ENCODE measurements at regions not wholly inside any gene's neighbourhood (a gene's known extent, or its start where the extent isn't known, plus 50 kb on each side); places are given as distances from the start of the nearest gene placed in this dataset.

DNA sequence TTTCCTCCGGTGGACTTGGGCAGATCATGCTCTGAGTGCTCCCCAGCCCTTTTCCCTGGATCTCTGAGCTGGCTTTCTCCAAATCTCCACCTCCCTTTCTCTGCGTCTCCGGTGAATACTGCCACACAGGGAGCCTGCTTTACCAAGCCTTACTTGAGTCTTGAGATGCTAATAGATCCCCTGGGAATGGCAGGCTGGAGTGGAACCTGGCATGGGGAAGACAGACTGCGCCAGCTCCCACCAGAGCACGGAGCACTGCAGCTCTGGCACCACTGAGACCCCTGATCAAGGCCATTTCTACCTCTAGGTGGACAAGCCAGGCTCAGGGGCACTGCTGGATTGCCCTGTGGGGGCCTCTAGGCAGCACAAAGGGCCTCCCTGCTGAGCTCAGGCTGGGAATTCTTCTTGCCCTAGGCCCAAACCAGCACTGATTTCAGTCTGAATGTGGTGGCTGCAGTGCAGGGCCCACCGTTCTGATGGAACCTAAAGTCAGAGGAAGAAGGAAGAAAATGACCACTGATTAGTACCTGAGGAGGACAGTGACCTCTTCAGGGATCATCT is 74.3 kb upstream of the CRHR1 start:
- TF ChIP-seq EP300 (IDR thresholded peaks at IDR 0.05; ENCODE audit: borderline replicate concordance) (no peak), TAF1 (IDR thresholded peaks at IDR 0.05; ENCODE audit: low read depth) (no peak), EGR1 (IDR thresholded peaks at IDR 0.05) (no peak), TEAD4 (IDR thresholded peaks at IDR 0.05) (no peak)

DNA sequence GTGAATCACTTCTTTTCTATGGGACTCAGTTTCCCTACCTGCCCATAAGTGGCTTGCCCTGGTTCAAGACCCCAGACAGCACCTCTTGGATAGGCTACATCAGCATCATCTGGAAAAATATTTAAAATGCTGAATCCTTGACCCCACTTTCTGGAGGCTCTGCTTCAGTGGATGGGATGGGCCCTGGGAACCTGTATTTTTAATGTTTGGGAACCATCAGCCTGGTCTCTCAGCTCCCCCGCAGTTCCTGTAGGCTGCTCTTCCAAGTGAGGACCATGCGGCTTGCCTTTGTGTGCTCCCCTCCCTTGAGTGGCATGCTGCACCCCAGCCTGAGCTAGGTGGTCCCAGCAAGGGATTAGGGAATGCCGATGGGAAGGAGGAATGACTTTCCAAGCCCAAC is 68.3 kb upstream of the CRHR1 start:
- TF ChIP-seq FOXM1 (IDR thresholded peaks at IDR 0.05; ENCODE audit: borderline replicate concordance, low read depth) (no peak), CREB1 (IDR thresholded peaks at IDR 0.05; ENCODE audit: low read depth) (no peak), EP300 (IDR thresholded peaks at IDR 0.05; ENCODE audit: borderline replicate concordance) (no peak), NFIC (IDR thresholded peaks at IDR 0.05) (no peak), TCF12 (IDR thresholded peaks at IDR 0.05; ENCODE audit: low read depth) (no peak), EGR1 (IDR thresholded peaks at IDR 0.05) (no peak), YY1 (IDR thresholded peaks at IDR 0.05; ENCODE audit: low read depth) (no peak), RAD21 (IDR thresholded peaks at IDR 0.05; ENCODE audit: low read depth) (no peak), TEAD4 (IDR thresholded peaks at IDR 0.05) (no peak), TAF1 (IDR thresholded peaks at IDR 0.05; ENCODE audit: low read depth) (no peak), CEBPB (IDR thresholded peaks at IDR 0.05) (no peak), ZBTB7A (IDR thresholded peaks at IDR 0.05; ENCODE audit: low read depth) (no peak)
- TF ChIP-seq, protein P1, sequence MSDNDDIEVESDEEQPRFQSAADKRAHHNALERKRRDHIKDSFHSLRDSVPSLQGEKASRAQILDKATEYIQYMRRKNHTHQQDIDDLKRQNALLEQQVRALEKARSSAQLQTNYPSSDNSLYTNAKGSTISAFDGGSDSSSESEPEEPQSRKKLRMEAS (IDR thresholded peaks at IDR 0.05): no peak
- TF ChIP-seq, protein P2, sequence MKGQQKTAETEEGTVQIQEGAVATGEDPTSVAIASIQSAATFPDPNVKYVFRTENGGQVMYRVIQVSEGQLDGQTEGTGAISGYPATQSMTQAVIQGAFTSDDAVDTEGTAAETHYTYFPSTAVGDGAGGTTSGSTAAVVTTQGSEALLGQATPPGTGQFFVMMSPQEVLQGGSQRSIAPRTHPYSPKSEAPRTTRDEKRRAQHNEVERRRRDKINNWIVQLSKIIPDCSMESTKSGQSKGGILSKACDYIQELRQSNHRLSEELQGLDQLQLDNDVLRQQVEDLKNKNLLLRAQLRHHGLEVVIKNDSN (IDR thresholded peaks at IDR 0.05): no peak
- TF ChIP-seq, protein P3, sequence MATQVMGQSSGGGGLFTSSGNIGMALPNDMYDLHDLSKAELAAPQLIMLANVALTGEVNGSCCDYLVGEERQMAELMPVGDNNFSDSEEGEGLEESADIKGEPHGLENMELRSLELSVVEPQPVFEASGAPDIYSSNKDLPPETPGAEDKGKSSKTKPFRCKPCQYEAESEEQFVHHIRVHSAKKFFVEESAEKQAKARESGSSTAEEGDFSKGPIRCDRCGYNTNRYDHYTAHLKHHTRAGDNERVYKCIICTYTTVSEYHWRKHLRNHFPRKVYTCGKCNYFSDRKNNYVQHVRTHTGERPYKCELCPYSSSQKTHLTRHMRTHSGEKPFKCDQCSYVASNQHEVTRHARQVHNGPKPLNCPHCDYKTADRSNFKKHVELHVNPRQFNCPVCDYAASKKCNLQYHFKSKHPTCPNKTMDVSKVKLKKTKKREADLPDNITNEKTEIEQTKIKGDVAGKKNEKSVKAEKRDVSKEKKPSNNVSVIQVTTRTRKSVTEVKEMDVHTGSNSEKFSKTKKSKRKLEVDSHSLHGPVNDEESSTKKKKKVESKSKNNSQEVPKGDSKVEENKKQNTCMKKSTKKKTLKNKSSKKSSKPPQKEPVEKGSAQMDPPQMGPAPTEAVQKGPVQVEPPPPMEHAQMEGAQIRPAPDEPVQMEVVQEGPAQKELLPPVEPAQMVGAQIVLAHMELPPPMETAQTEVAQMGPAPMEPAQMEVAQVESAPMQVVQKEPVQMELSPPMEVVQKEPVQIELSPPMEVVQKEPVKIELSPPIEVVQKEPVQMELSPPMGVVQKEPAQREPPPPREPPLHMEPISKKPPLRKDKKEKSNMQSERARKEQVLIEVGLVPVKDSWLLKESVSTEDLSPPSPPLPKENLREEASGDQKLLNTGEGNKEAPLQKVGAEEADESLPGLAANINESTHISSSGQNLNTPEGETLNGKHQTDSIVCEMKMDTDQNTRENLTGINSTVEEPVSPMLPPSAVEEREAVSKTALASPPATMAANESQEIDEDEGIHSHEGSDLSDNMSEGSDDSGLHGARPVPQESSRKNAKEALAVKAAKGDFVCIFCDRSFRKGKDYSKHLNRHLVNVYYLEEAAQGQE (IDR thresholded peaks at IDR 0.05; ENCODE audit: low read depth): no peak

DNA sequence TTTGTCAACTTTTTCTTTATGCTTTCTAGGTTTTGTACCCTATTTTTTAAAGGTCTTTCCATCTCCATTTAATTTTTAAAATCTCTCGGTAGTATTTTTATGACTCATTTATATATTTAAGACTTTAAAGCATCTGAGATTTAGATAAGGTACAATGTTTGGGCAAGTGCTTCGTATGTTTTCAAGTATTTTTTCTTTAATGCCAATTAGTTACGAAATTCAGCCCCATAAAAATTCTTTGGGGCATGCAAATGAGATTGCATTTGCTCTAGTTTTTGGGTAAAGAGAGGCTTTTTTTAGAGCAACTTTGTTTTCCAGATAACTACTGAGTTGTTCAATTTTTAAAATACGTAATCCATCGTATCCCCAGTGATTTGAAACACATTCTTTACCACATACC is 65.3 kb upstream of the CRHR1 start:
- TF ChIP-seq CEBPB (IDR thresholded peaks at IDR 0.05) (peak; percentile 24; the same call in 1 of the 2 replicates), TEAD4 (IDR thresholded peaks at IDR 0.05) (no peak), FOXM1 (IDR thresholded peaks at IDR 0.05; ENCODE audit: borderline replicate concordance, low read depth) (no peak), NFIC (IDR thresholded peaks at IDR 0.05) (no peak), CREB1 (IDR thresholded peaks at IDR 0.05; ENCODE audit: low read depth) (no peak)

DNA sequence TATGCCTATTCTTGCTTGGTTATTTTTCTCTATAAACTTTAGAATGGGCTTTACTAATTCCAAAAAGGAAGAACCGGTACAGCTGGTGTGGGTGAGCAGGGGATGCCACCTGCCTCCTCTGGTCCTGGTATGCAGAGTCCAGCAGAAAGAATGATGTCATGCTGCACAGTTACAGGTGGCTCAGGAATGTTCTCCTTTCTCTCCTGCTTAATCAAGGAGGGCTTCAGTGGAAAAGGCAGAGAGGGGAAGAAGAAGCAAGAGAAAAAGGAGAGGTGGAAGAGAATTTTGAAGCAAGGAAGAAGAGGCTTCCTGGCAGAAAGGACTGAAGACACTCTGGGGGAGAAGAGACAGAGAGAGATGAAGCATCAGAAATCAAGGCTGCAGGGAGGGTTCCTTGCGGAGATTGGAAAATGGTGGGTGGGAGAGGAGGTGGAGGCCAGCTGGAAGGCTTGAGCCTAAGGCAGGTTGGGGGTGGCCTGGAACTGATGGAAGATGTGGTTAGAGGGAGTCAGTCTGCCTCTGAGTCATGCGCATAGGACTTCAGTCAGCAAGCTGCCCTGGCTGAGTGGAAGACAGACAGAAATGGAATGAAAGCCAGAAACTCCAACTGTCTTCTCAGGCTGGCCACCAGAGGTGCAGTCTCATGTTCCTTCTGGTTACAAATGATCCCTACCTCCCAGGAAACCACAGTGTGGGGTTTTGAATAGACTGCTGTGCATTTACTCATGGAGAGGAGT is 64.6 kb upstream of the CRHR1 start:
- TF ChIP-seq, protein P3 (IDR thresholded peaks at IDR 0.05; ENCODE audit: low read depth): no peak
- 0 out of 2 replicates have a peak, but pooled peaks have one; percentile 21 for TF ChIP-seq NFIC (IDR thresholded peaks at IDR 0.05)
- no peak; the same call in 1 of the 2 replicates for TF ChIP-seq FOXM1 (IDR thresholded peaks at IDR 0.05; ENCODE audit: borderline replicate concordance, low read depth)
- TF ChIP-seq, protein P2 (IDR thresholded peaks at IDR 0.05): no peak
- TF ChIP-seq, protein P1 (IDR thresholded peaks at IDR 0.05): no peak; the same call in 1 of the 2 replicates
- TF ChIP-seq TAF1 (IDR thresholded peaks at IDR 0.05; ENCODE audit: low read depth): no peak
- TF ChIP-seq TEAD4 (IDR thresholded peaks at IDR 0.05): peak; percentile 95
- TF ChIP-seq EP300 (IDR thresholded peaks at IDR 0.05; ENCODE audit: borderline replicate concordance): peak; percentile 50; the same call in 1 of the 2 replicates
- peak; percentile 57; the same call in 1 of the 2 replicates for TF ChIP-seq RAD21 (IDR thresholded peaks at IDR 0.05; ENCODE audit: low read depth)
- no peak for TF ChIP-seq CREB1 (IDR thresholded peaks at IDR 0.05; ENCODE audit: low read depth)
- TF ChIP-seq ZBTB7A (IDR thresholded peaks at IDR 0.05; ENCODE audit: low read depth): no peak
- no peak for TF ChIP-seq CEBPB (IDR thresholded peaks at IDR 0.05)
- TF ChIP-seq YY1 (IDR thresholded peaks at IDR 0.05; ENCODE audit: low read depth): peak; percentile 39; the same call in 1 of the 2 replicates
- no peak for TF ChIP-seq EGR1 (IDR thresholded peaks at IDR 0.05)
- TF ChIP-seq TCF12 (IDR thresholded peaks at IDR 0.05; ENCODE audit: low read depth): peak; percentile 75

DNA sequence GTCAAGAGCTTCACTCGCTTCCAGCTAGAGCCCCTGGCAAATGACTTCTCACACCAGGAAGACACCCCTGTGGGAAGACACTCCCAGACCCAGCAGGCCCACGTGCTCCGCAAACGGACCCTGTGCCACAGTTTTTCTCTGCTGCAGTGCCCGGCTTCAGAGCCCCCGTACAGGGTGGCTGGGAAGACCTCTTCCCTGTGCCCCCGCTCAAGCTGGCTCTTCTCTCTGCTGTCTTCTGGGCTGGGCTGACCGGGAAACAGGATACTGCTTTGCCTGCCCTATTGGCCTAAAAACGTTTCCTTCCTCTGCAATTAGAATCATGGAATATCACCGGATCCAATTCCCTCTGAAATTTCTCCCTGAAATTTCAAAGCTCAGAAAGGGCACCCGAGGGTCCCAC is 63.7 kb upstream of the CRHR1 start:
- TF ChIP-seq ZBTB7A (IDR thresholded peaks at IDR 0.05; ENCODE audit: low read depth) (no peak), EGR1 (IDR thresholded peaks at IDR 0.05) (no peak), EP300 (IDR thresholded peaks at IDR 0.05; ENCODE audit: borderline replicate concordance) (no peak), TEAD4 (IDR thresholded peaks at IDR 0.05) (no peak), TAF1 (IDR thresholded peaks at IDR 0.05; ENCODE audit: low read depth) (no peak), TCF12 (IDR thresholded peaks at IDR 0.05; ENCODE audit: low read depth) (no peak), CEBPB (IDR thresholded peaks at IDR 0.05) (no peak)
- TF ChIP-seq, protein P3 (IDR thresholded peaks at IDR 0.05; ENCODE audit: low read depth): no peak
